PFSK-1 (cell line): ENCODE measurements at regions not wholly inside any gene's neighbourhood (a gene's known extent, or its start where the extent isn't known, plus 50 kb on each side); places are given as distances from the start of the nearest gene placed in this dataset.

Experiments used
- FOXP2 ChIP-seq: optimal IDR thresholded peaks from 2 replicates; pipeline ENCODE3; 2011; ENCODE audit warnings: borderline replicate concordance, control low read depth, inconsistent platforms; ENCODE audit not compliant: insufficient read depth; ENCODE audit errors: extremely low read length, extremely low read depth
- POLR2AphosphoS5 ChIP-seq: IDR thresholded peaks from 2 replicates; pipeline ENCODE4 v1.6.1; 2012; ENCODE audit warnings: low read depth, mild to moderate bottlenecking, control low read depth, low read length, moderate library complexity
- REST ChIP-seq, 2 experiments: IDR thresholded peaks; 2 replicates each; pipeline versions ENCODE4 v1.6.1 to v1.8.0; 2011 to 2012; ENCODE audit warnings: low read depth in 2 of 2, low read length in 2 of 2, control low read depth in 1 of 2, inconsistent platforms in 1 of 2, mild to moderate bottlenecking in 1 of 2, moderate library complexity in 1 of 2; ENCODE audit not compliant: insufficient read depth in 1 of 2
- SIN3A ChIP-seq: IDR thresholded peaks from 2 replicates; pipeline ENCODE4 v1.6.1; 2012; ENCODE audit warnings: mild to moderate bottlenecking, low read length, moderate library complexity, borderline replicate concordance; ENCODE audit not compliant: insufficient read depth
- TAF1 ChIP-seq: IDR thresholded peaks from 2 replicates; pipeline ENCODE4 v1.6.1; 2012; ENCODE audit warnings: low read length, control low read depth, borderline replicate concordance; ENCODE audit not compliant: insufficient read depth

- TF ChIP-seq REST (IDR thresholded peaks at IDR 0.05; ENCODE audit: insufficient read depth in 1 of 2, low read depth in 2 of 2, low read length in 2 of 2) (no peak), FOXP2 (no peak), POLR2AphosphoS5 (no peak), SIN3A (no peak), TAF1 (no peak)
Measured at GRCh38 chr4:126372634-126373033, 1057.9 kb downstream of the FAT4 start.

GRCh38 chr4:126375462-126376054 lies 1060.8 kb downstream of the FAT4 start:
- TF ChIP-seq REST (IDR thresholded peaks at IDR 0.05; ENCODE audit: insufficient read depth in 1 of 2, low read depth in 2 of 2, low read length in 2 of 2), result no peak
- TF ChIP-seq TAF1, result no peak
- TF ChIP-seq FOXP2, result no peak
- no peak for TF ChIP-seq SIN3A
- no peak for TF ChIP-seq POLR2AphosphoS5

- TF ChIP-seq POLR2AphosphoS5, result no peak
- TF ChIP-seq TAF1, result no peak
- TF ChIP-seq SIN3A, result no peak
- no peak for TF ChIP-seq REST (IDR thresholded peaks at IDR 0.05; ENCODE audit: insufficient read depth in 1 of 2, low read depth in 2 of 2, low read length in 2 of 2)
- no peak for TF ChIP-seq FOXP2
Measured at GRCh38 chr4:126385954-126386353, 1071.2 kb downstream of the FAT4 start.

- TF ChIP-seq REST (IDR thresholded peaks at IDR 0.05; ENCODE audit: insufficient read depth in 1 of 2, low read depth in 2 of 2, low read length in 2 of 2) (no peak), SIN3A (no peak), FOXP2 (no peak), POLR2AphosphoS5 (no peak), TAF1 (no peak)
Measured at GRCh38 chr4:126386512-126386911, 1071.8 kb downstream of the FAT4 start.

- TF ChIP-seq POLR2AphosphoS5 (no peak), REST (IDR thresholded peaks at IDR 0.05; ENCODE audit: insufficient read depth in 1 of 2, low read depth in 2 of 2, low read length in 2 of 2) (no peak), FOXP2 (no peak), TAF1 (no peak), SIN3A (no peak)
Measured at GRCh38 chr4:126395664-126396063, 1080.9 kb downstream of the FAT4 start.
